GM21737 (cell line): ENCODE measurements at regions not wholly inside any gene's neighbourhood (a gene's known extent, or its start where the extent isn't known, plus 50 kb on each side); places are given as distances from the start of the nearest gene placed in this dataset.

Source experiments
- ATAC-seq: cut with Tn5 transposase; IDR thresholded peaks from one replicate; pipeline ENCODE4 v1.9.1; 2021; ENCODE audit warnings: mild to moderate bottlenecking, moderate library complexity; ENCODE audit not compliant: unreplicated experiment

GRCh38 chr18:49663899-49664890, 102.3 kb downstream of the LIPG start:
- no peak for ATAC-seq

- ATAC-seq, result no peak
These were observed 100.6 kb downstream of the LIPG start for GRCh38 chr18:49662506-49662905.

- ATAC-seq, result no peak
These were observed 97.1 kb downstream of the LIPG start for GRCh38 chr18:49658823-49659404.

GRCh38 chr18:49656073-49656692, 94.3 kb downstream of the LIPG start:
- no peak for ATAC-seq

GRCh38 chr18:49655266-49656072, 93.6 kb downstream of the LIPG start:
- ATAC-seq, result no peak

- no peak for ATAC-seq
These were observed 92.5 kb downstream of the LIPG start for GRCh38 chr18:49654347-49654746.

GRCh38 chr18:49652881-49653724, 91.2 kb downstream of the LIPG start:
- ATAC-seq, result no peak

- ATAC-seq, result no peak
These were observed 89.2 kb downstream of the LIPG start for GRCh38 chr18:49651033-49651432.

- no peak for ATAC-seq
These were observed 88.6 kb downstream of the LIPG start for GRCh38 chr18:49650426-49650891.

- no peak for ATAC-seq
These were observed 87.0 kb downstream of the LIPG start for GRCh38 chr18:49648811-49649210.
